Stimulated activated CD4-positive, alpha-beta T cell treated with anti-CD3 and anti-CD28 coated beads, Interleukin-12 subunit alpha, Interleukin-12 subunit beta, amount 100 ng/mL, for 4 hours (primary cell): ENCODE measurements at regions not wholly inside any gene's neighbourhood (a gene's known extent, or its start where the extent isn't known, plus 50 kb on each side); places are given as distances from the start of the nearest gene placed in this dataset.

Experiments
- DNase-seq: peaks from one replicate; pipeline ENCODE4 v3.0.0-alpha.2; 2020

- DNase-seq: no peak
Measured at GRCh38 chr7:114755856-114756255, 166.0 kb upstream of the MDFIC start.

DNA sequence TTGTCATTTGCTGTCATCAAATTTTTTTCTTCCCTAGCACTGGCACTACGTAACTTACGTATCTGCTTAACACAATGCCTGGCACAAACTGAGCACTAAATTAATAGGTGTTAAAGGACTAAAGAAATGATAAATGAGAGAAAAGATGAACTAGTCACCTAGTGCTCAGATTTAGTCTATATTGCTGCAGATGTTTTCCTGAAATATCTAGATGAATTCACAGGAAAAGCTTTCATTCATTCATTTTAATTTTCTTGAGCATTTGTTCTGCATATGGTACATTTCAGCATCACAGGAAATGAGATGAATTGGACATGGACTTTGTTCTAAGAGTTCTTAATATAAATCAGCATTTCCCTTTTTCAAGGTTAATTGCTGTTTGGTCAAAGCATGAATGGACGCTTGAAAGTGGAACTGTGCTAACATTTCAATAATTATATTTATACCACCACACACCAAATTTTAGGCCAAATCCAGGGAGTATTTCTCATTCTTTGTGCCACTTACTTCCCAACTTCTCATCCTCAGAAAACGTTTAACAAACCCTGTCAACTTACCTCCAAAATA is 163.2 kb upstream of the MDFIC start:
- no peak for DNase-seq

DNA sequence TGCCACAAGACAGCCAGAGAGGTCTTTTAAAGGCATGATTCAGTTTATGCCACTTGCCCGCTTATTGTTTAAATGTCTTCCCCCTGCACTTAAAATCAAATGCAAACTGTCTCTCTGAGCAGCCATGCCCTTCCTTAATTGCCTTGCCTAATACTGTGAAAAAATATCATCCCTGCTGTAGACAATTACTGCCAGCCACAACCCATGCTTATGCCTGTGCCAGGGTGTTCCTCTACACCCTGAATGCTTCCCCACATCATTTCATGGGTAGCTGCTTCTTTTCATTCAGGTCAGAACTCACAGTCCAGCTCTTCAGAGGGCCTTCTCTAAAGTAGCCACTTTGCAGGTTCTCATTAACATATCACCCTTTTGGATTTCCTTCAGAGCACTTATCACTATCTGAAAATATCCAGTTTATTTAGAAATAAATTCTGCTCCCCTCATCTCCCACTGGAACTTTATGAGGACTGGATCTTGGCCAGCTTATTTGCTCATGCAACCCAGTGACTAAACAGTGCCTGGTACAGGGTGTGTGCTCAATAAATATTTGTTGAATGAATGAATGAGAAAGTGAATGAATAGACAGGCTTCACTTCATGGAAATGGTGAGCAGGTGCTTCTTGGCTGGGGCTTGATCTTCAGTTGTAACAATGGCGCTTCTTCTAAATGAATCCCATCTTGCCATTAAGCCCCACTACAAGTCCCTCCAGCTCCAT is 162.4 kb upstream of the MDFIC start:
- no peak for DNase-seq

DNA sequence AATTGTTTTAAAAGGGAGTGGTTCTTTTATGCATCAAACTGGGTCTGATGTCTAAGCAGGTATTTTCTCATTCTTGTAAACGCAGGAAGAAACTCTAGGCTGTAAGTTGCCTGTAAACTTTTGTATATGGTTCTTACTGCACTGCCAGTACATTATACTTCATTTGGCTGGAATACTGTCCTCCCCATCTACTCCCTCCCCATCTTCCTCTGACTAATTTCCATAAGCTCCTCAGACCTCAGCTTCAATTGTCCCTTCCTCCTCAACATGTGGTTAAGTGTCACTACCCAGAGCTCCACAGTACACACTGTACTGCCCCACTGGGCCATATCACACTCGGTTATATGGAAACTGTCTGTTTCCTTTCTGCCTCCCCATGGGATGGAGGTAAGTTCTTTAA is 161.4 kb upstream of the MDFIC start:
- DNase-seq: no peak

DNA sequence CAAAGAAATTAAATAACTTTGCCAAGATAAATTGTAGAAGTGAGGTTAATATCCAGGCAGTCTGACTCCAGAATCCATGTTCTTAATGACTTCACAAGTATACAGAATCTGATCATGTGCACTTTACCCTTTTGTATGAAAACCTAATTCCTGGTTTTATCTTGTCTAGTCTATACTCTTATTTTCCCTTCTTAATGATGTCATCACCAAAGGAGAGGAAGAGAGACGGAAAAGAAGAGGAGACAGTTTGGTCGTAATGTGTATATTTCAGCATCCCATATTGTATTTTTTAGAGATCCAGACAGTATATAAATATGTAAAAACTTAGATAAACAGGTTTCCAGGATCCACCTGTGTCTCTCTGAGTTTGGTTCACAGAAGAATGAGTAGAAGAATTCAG is 159.9 kb upstream of the MDFIC start:
- DNase-seq: no peak

GRCh38 chr7:114765331-114766040 is 156.4 kb upstream of the MDFIC start:
- DNase-seq: no peak

GRCh38 chr7:114766041-114766356 is 155.9 kb upstream of the MDFIC start:
- no peak for DNase-seq

DNA sequence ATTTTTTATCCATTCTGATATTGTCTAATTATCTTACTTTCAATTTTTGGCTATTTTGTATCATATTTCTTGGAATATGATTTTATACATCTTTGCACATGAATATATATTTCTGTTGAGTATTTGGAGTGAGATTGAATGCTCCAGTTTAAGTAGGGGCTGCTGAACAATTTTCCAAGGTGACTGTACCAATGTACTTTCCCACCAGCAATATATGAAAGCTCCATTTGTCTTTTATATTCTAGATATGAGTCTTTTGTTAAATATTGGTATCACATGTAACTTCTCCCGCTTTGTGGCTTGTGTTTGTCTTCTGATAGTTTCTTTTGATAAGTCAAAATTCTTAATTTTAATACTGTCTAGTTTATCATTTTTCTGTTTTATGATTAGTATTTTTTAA is 144.6 kb upstream of the MDFIC start:
- DNase-seq: no peak

DNA sequence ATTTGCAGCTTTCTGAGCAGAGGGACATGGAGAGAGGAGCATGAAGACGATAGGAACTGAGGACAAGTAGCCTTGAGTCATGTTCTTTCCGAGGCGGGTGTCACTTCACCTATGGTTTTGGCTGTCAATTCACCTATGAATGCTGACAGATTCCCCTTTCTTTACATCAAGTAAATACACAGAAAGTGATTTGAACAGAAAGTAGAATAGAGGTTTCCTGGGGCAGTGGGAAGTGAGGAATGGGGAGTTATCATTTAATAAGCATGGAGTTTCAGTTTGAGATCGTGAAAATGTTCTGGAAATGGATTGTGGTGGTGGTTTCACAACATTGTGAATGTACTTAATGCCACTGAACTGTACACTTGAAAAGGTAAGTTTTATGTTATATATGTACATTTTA is 138.4 kb upstream of the MDFIC start:
- no peak for DNase-seq

GRCh38 chr7:114784177-114784576 is 137.7 kb upstream of the MDFIC start:
- no peak for DNase-seq

DNA sequence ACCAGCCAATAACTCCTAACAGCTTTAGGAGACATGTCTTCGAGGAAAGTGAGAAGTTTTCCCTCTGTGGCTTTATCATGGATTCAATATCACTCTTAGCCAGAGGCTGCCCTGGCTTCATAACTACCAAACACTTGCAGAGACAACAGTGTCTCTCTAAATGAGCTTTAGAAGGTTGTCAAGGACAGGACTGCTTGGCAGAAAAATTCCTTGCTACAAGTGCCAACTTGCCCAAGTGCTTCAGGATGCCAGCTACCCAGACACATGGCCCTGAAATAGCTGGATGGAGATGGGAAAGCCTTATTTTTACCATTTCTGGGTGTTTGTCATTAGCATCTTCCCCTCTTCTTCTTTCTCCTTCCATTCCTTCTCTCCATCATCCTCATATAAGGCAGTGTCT is 137.1 kb upstream of the MDFIC start:
- no peak for DNase-seq

GRCh38 chr7:114785496-114785895 is 136.4 kb upstream of the MDFIC start:
- DNase-seq: no peak

DNA sequence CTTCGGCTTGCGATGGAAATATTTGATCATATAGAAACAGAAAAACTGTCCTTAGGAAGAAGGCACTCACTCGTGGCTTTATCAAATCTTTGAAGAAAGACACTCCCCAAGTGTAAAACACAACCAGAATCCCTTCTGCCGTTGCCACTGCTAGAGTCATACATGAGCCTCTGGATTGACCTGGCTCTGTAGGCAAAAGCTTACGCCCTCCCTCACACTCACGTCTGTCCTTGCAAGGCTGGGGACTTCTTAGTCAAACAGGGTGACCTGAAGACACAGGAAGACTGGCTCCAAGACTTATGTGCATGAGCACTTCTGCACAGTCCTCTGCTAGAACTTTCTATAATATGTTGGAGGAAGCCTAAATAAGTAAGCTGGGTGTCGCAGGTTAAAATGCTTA is 135.4 kb upstream of the MDFIC start:
- DNase-seq: no peak

DNA sequence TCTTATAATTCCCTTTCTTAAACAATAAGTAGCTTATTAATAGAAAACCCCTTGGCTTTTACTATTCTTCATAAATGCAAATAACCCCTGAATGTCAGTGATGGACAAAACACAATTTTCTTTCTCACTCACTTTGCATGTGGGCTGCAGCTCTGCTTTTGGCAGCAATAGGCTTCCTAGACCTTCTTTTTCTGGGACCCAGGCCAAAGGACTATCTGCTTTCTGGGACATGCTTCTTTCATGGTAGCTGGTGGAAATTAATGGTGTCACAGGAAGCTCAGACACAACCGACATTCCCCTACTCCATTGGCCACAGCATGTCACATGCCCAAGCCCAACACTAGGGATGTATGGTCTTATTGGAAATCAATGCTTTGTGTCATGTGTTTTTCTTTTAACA is 134.3 kb upstream of the MDFIC start:
- DNase-seq: no peak

DNA sequence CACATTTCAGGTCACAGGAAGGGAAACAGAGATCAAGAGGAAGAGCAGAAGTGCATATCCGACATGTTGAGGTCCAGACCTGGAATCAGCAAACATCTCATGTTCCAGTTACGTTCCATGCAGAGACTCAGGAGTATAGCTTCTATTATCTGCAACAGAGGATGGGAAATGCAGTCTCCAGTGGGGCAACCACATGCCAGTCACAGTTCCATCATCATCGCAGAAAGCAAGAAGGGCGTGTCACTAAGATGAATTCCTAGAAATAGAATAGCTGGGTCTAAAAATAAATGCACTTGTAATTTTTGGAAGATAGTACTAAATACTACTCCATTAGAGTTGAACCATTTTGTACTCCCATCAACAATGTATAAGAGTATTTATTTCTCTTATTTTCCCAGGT is 133.2 kb upstream of the MDFIC start:
- no peak for DNase-seq

GRCh38 chr7:114789161-114789560 is 132.7 kb upstream of the MDFIC start:
- no peak for DNase-seq

DNA sequence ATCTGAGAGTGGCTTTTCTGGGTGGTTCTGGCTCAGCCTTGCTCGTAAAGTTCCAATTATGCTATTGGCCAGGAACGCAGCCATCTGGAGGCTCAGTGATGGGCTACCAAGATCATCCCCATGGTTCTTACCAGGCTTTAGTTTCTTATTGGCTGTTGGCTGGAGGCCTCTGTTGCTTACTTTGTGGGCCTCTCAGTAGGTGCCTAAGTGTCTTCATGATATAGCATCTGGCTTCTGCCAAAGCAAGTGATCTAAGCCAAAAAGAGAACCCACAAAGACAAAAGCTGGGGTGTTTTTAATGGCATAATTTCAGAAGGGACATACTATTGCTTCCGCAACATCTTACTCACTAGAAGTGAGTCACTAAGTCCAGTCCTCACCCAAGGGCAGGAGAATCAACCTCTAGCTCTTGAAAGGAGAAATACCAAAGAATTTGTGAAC is 132.0 kb upstream of the MDFIC start:
- DNase-seq: no peak

- DNase-seq: no peak
Measured at GRCh38 chr7:114790521-114790920, 131.4 kb upstream of the MDFIC start.

- no peak for DNase-seq
Measured at GRCh38 chr7:114791771-114792170, 130.1 kb upstream of the MDFIC start.

- no peak for DNase-seq
Measured at GRCh38 chr7:114793155-114793845, 128.6 kb upstream of the MDFIC start.

- no peak for DNase-seq
Measured at GRCh38 chr7:114795475-114795874, 126.4 kb upstream of the MDFIC start.

DNA sequence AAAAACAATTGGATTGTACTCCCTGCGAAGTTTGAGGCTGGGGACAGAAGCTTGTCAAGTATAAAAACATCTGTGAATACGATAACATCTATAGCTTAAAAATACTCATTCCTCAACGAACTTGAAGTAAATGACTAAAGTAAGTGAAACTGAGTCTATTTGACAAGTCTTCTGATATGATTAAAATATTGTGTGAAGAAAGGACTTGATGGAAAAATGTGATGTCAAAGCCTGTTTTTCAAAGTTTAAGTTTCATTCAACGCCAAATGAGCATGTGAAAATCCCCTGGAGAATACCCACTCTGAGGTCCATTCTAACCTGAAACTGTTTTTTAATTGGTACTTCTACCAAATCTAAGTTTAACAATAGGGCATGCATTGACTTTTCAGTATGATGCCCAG is 122.3 kb upstream of the MDFIC start:
- no peak for DNase-seq

DNA sequence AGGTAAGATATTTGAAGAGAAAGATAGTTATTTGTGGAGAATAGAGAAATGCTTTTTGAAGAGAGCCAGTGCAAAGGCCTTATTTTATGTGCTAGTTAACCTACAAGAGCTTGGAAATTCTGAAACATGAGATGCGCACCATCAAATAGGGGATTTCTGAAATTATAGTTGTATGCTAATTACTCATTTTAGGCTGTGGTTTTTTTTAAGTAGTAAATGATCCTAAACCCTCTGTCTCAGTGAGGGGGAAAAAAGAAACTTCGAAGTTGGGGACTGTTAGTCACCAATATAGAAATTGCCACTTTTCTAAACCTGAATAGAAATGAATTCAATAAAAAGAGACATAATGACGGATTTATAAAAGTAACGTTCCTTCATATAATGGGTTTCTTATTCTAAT is 119.3 kb upstream of the MDFIC start:
- DNase-seq: no peak

DNA sequence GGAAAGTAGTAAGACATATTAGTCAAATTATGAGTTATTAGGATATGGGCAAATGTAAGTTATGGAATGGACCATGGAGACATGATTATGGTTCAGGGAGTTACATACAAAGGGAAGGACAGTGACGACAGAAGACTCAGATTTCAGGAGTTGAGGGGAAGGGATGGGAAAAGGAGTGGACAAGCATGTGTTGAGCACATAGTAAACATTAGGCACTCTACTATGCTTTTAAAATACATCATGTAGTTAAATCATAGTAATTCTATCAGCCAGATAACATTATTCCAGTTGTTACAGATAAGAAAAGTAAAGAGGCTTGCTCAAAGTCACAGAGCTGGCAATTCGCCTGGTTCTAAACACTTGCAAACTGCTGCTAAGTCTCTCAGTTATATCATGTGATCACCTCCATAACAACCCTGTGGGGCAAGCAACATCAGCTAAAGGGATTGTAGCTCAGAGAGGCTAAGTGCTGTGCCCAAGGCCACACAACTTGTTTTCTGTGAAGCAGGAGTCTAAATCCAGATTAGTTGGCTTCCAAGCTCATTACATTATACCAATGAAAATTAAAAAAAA is 115.2 kb upstream of the MDFIC start:
- no peak for DNase-seq
